ENCODE measurements at regions not wholly inside any gene's neighbourhood (a gene's known extent, or its start where the extent isn't known, plus 50 kb on each side); places are given as distances from the start of the nearest gene placed in this dataset.

DNA sequence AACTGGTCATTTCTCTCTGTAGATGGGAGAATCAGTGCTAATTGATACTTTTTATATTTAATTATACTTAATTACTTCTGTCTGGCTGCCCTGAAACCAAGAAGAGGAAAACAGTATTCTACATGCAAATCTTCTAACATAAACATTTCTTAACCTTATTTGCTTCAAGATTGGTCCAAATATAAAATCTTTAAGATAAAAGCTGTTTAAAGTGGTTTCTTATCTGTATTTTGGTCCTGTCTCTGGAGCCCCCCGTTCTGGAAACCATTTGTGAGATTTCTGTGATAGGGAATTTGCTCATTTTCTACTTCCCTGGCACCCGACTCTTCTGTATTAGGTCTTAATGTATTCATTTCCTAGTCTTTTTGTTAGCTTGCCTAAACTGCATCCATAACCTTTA lies 168.6 kb downstream of the RNF144B start (continued):
- TF ChIP-seq BCL11A (IDR thresholded peaks at IDR 0.05; ENCODE audit: low read depth in 2 of 2, low read length in 2 of 2) (no peak), TEAD4 (IDR thresholded peaks at IDR 0.05; ENCODE audit: low read depth, low read length) (no peak), TAF7 (optimal IDR thresholded peaks at IDR 0.05; ENCODE audit: borderline replicate concordance, low read depth, low read length) (no peak), POU5F1 (IDR thresholded peaks at IDR 0.05; ENCODE audit: low read depth, low read length) (no peak), JUND (IDR thresholded peaks at IDR 0.05; ENCODE audit: low read length) (no peak)

All from H1 (cell line).